ENCODE measurements at regions not wholly inside any gene's neighbourhood (a gene's known extent, or its start where the extent isn't known, plus 50 kb on each side); places are given as distances from the start of the nearest gene placed in this dataset.

- DNase-seq (ENCODE audit: low spot score) (no peak), ATAC-seq (no peak)
- CTCF ChIA-PET = no interaction called here
- Mint-ChIP-seq H3K4me1 (peaks cover 2% of the 10 kb centered on the region), H3K4me3 (no peak overlapping the region), H3K27me3 (ENCODE audit: low read depth) (no peaks in the 10 kb centered on the region), H3K9me3 (no peaks in the 10 kb centered on the region), H3K27ac (no peak overlapping the region), H3K36me3 (no peaks in the 10 kb centered on the region)
- POLR2A ChIA-PET = no interaction called here
- TF ChIP-seq GRHL2 (CRISPR knock-in tag; IDR thresholded peaks at IDR 0.05; ENCODE audit: insufficient replicate concordance, severe bottlenecking) = no peak
- TF ChIP-seq TP53 (CRISPR knock-in tag; IDR thresholded peaks at IDR 0.05) = no peak
- no peak for TF ChIP-seq USF2 (CRISPR knock-in tag; IDR thresholded peaks at IDR 0.05)
- no peak for TF ChIP-seq NR1H2 (CRISPR knock-in tag; IDR thresholded peaks at IDR 0.05)
- TF ChIP-seq NR2C2 (CRISPR knock-in tag; IDR thresholded peaks at IDR 0.05) = no peak
- TF ChIP-seq PRDM15 (CRISPR knock-in tag; IDR thresholded peaks at IDR 0.05) = no peak
- no peak for TF ChIP-seq SMAD4 (CRISPR knock-in tag; IDR thresholded peaks at IDR 0.05)
- TF ChIP-seq NFATC4 (CRISPR knock-in tag; IDR thresholded peaks at IDR 0.05) = no peak
- TF ChIP-seq CREB1 (CRISPR knock-in tag; IDR thresholded peaks at IDR 0.05) = no peak
- TF ChIP-seq E2F5 (CRISPR knock-in tag; IDR thresholded peaks at IDR 0.05) = no peak
- TF ChIP-seq ZNF416 (CRISPR knock-in tag; IDR thresholded peaks at IDR 0.05) = no peak
Measured at GRCh38 chr20:39412091-39412490, 449.9 kb downstream of the DHX35 start.

- Mint-ChIP-seq H3K36me3 (no peaks in the 10 kb centered on the region), H3K4me3 (no peak overlapping the region), H3K27ac (no peak overlapping the region), H3K27me3 (ENCODE audit: low read depth) (peaks cover 2% of the 10 kb centered on the region), H3K4me1 (no peaks in the 10 kb centered on the region), H3K9me3 (peaks cover 6% of the 10 kb centered on the region)
- ChIA-PET CTCF (interaction anchor here (1.0 to 1.6 kb wide), 10 partner anchors 22 to 474 kb away, joined by 3 to 34 read pairs (median 8); no protein-coding TSS in a partner anchor), POLR2A (interaction anchor here (0.6 kb wide), 1 partner anchor 14 kb away, joined by 3 read pairs; no protein-coding TSS in a partner anchor)
- ATAC-seq = peak; percentile 74
- TF ChIP-seq ZBTB21 (CRISPR knock-in tag; IDR thresholded peaks at IDR 0.05; ENCODE audit: borderline replicate concordance) = no peak
- no peak for DNase-seq (ENCODE audit: low spot score)
Measured at GRCh38 chr20:39399463-39399862, 437.3 kb downstream of the DHX35 start.

- peaks cover 2% of the 10 kb centered on the region for H3K27me3 Mint-ChIP-seq (ENCODE audit: low read depth)
- no peak overlapping the region for H3K4me3 Mint-ChIP-seq
- ATAC-seq (peak; percentile 84), DNase-seq (ENCODE audit: low spot score) (peak; percentile 13)
- H3K9me3 Mint-ChIP-seq = peaks cover 6% of the 10 kb centered on the region
- CTCF ChIA-PET = interaction anchor here (0.6 to 1.6 kb wide), 36 partner anchors 10 to 475 kb away, joined by 3 to 34 read pairs (median 4); no protein-coding TSS in a partner anchor
- no peaks in the 10 kb centered on the region for H3K4me1 Mint-ChIP-seq
- POLR2A ChIA-PET = interaction anchor here (0.6 kb wide), 1 partner anchor 13 kb away, joined by 3 read pairs; no protein-coding TSS in a partner anchor
- no peaks in the 10 kb centered on the region for H3K36me3 Mint-ChIP-seq
- no peak overlapping the region for H3K27ac Mint-ChIP-seq
- TF ChIP-seq TCF7 (CRISPR knock-in tag; IDR thresholded peaks at IDR 0.05; ENCODE audit: low read depth) (no peak), ZNF121 (CRISPR knock-in tag; IDR thresholded peaks at IDR 0.05) (no peak), MAX (CRISPR knock-in tag; IDR thresholded peaks at IDR 0.05) (no peak), E2F5 (CRISPR knock-in tag; IDR thresholded peaks at IDR 0.05) (no peak), CREM (CRISPR knock-in tag; IDR thresholded peaks at IDR 0.05) (no peak), ELF4 (CRISPR knock-in tag; IDR thresholded peaks at IDR 0.05; ENCODE audit: low read depth) (no peak), CTCF (IDR thresholded peaks at IDR 0.05) (no peak), ATF2 (CRISPR knock-in tag; IDR thresholded peaks at IDR 0.05; ENCODE audit: borderline replicate concordance, low read depth) (no peak), TP53 (CRISPR knock-in tag; IDR thresholded peaks at IDR 0.05) (no peak), FOXP4 (CRISPR knock-in tag; IDR thresholded peaks at IDR 0.05) (no peak), NFYB (CRISPR knock-in tag; conservative IDR thresholded peaks at IDR 0.05; ENCODE audit: low read depth) (no peak)
Measured at GRCh38 chr20:39398656-39399055, 436.5 kb downstream of the DHX35 start.

Measured in WTC11 (cell line).